ENCODE measurements at regions not wholly inside any gene's neighbourhood (a gene's known extent, or its start where the extent isn't known, plus 50 kb on each side); places are given as distances from the start of the nearest gene placed in this dataset.

- H3K4me2 ChIP-seq (ENCODE audit: low read length), result no peak overlapping the region
- TF ChIP-seq, protein P1, sequence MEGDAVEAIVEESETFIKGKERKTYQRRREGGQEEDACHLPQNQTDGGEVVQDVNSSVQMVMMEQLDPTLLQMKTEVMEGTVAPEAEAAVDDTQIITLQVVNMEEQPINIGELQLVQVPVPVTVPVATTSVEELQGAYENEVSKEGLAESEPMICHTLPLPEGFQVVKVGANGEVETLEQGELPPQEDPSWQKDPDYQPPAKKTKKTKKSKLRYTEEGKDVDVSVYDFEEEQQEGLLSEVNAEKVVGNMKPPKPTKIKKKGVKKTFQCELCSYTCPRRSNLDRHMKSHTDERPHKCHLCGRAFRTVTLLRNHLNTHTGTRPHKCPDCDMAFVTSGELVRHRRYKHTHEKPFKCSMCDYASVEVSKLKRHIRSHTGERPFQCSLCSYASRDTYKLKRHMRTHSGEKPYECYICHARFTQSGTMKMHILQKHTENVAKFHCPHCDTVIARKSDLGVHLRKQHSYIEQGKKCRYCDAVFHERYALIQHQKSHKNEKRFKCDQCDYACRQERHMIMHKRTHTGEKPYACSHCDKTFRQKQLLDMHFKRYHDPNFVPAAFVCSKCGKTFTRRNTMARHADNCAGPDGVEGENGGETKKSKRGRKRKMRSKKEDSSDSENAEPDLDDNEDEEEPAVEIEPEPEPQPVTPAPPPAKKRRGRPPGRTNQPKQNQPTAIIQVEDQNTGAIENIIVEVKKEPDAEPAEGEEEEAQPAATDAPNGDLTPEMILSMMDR (IDR thresholded peaks at IDR 0.05), result no peak
- H3K79me2 ChIP-seq, result no peaks in the 10 kb centered on the region
- no peaks in the 10 kb centered on the region for H3K9me3 ChIP-seq (ENCODE audit: control insufficient read depth, low read length)
- H3K27me3 ChIP-seq (ENCODE audit: control insufficient read depth, insufficient read depth, low read length), result no peaks in the 10 kb centered on the region
- no peak overlapping the region for H3K27ac ChIP-seq
- no peak overlapping the region for H2AFZ ChIP-seq
- H3K36me3 ChIP-seq (ENCODE audit: control insufficient read depth, insufficient read depth, low read length), result no peaks in the 10 kb centered on the region
- no peak overlapping the region for H3K4me3 ChIP-seq (ENCODE audit: low read depth, low read length)
- H3K4me1 ChIP-seq, result no peaks in the 10 kb centered on the region
- no peak overlapping the region for H3K9ac ChIP-seq
Observed at GRCh38 chr4:141390571-141390970, 169.9 kb downstream of the ZNF330 start.

GRCh38 chr4:141391293-141391692 lies 170.6 kb downstream of the ZNF330 start:
- H3K27ac ChIP-seq, result no peak overlapping the region
- no peaks in the 10 kb centered on the region for H3K27me3 ChIP-seq (ENCODE audit: control insufficient read depth, insufficient read depth, low read length)
- no peak overlapping the region for H3K4me3 ChIP-seq (ENCODE audit: low read depth, low read length)
- TF ChIP-seq, protein P1 (IDR thresholded peaks at IDR 0.05), result no peak
- no peaks in the 10 kb centered on the region for H3K79me2 ChIP-seq
- no peak overlapping the region for H2AFZ ChIP-seq
- no peak overlapping the region for H3K9ac ChIP-seq
- H3K4me2 ChIP-seq (ENCODE audit: low read length), result no peak overlapping the region
- H3K4me1 ChIP-seq, result no peaks in the 10 kb centered on the region
- no peaks in the 10 kb centered on the region for H3K36me3 ChIP-seq (ENCODE audit: control insufficient read depth, insufficient read depth, low read length)
- no peaks in the 10 kb centered on the region for H3K9me3 ChIP-seq (ENCODE audit: control insufficient read depth, low read length)

- H3K36me3 ChIP-seq (ENCODE audit: control insufficient read depth, insufficient read depth, low read length), result no peaks in the 10 kb centered on the region
- H3K27ac ChIP-seq, result no peak overlapping the region
- no peaks in the 10 kb centered on the region for H3K9me3 ChIP-seq (ENCODE audit: control insufficient read depth, low read length)
- H3K4me3 ChIP-seq (ENCODE audit: low read depth, low read length), result no peak overlapping the region
- H3K4me1 ChIP-seq, result no peaks in the 10 kb centered on the region
- H3K79me2 ChIP-seq, result no peaks in the 10 kb centered on the region
- H3K9ac ChIP-seq, result no peak overlapping the region
- no peaks in the 10 kb centered on the region for H3K27me3 ChIP-seq (ENCODE audit: control insufficient read depth, insufficient read depth, low read length)
- H2AFZ ChIP-seq, result no peak overlapping the region
- TF ChIP-seq, protein P1 (IDR thresholded peaks at IDR 0.05), result no peak
- H3K4me2 ChIP-seq (ENCODE audit: low read length), result no peak overlapping the region
Observed at GRCh38 chr4:141391771-141392170, 171.1 kb downstream of the ZNF330 start.

DNA sequence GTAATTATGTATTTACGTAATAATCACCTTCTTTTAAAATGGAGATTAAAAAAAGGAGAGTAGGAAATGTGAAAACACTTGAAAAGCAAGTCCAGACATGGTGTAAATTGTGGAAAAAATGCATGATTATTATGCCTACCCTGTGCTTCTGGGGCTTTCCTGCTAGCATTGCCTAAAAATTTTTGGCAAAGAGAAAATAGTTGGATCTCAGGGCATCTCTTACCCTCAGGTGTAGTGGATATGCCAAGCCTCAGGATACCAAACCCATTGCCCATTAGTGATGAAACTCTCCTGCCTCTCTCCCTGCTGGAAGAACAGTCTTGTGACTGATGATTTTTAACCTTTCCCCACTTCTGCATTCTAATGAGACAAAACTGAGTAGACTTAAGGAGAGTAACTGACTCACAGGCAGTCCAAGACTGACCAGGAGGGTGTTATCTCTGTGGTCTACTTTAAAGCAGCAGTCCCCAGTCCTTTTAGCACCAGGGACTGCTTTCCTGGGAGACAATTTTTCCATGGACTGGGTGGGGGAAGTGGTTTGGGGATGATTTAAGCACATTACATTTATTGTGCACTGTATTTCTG lies 174.6 kb downstream of the ZNF330 start:
- H3K4me3 ChIP-seq (ENCODE audit: low read depth, low read length), result no peak overlapping the region
- TF ChIP-seq, protein P1 (IDR thresholded peaks at IDR 0.05), result no peak
- H2AFZ ChIP-seq, result no peak overlapping the region
- no peak overlapping the region for H3K27ac ChIP-seq
- H3K9ac ChIP-seq, result no peak overlapping the region
- H3K9me3 ChIP-seq (ENCODE audit: control insufficient read depth, low read length), result no peaks in the 10 kb centered on the region
- no peaks in the 10 kb centered on the region for H3K4me1 ChIP-seq
- H3K36me3 ChIP-seq (ENCODE audit: control insufficient read depth, insufficient read depth, low read length), result no peaks in the 10 kb centered on the region
- no peaks in the 10 kb centered on the region for H3K79me2 ChIP-seq
- no peak overlapping the region for H3K4me2 ChIP-seq (ENCODE audit: low read length)
- no peaks in the 10 kb centered on the region for H3K27me3 ChIP-seq (ENCODE audit: control insufficient read depth, insufficient read depth, low read length)

- H3K9ac ChIP-seq, result no peak overlapping the region
- no peak overlapping the region for H3K27ac ChIP-seq
- TF ChIP-seq, protein P1 (IDR thresholded peaks at IDR 0.05), result no peak
- no peaks in the 10 kb centered on the region for H3K27me3 ChIP-seq (ENCODE audit: control insufficient read depth, insufficient read depth, low read length)
- no peak overlapping the region for H3K4me3 ChIP-seq (ENCODE audit: low read depth, low read length)
- H3K4me2 ChIP-seq (ENCODE audit: low read length), result no peak overlapping the region
- H3K79me2 ChIP-seq, result no peaks in the 10 kb centered on the region
- no peak overlapping the region for H2AFZ ChIP-seq
- H3K4me1 ChIP-seq, result no peaks in the 10 kb centered on the region
- no peaks in the 10 kb centered on the region for H3K9me3 ChIP-seq (ENCODE audit: control insufficient read depth, low read length)
- no peaks in the 10 kb centered on the region for H3K36me3 ChIP-seq (ENCODE audit: control insufficient read depth, insufficient read depth, low read length)
Observed at GRCh38 chr4:141395919-141396318, 175.2 kb downstream of the ZNF330 start.

Data from parathyroid adenoma (tissue), 2 donors.